ENCODE measurements at regions not wholly inside any gene's neighbourhood (a gene's known extent, or its start where the extent isn't known, plus 50 kb on each side); places are given as distances from the start of the nearest gene placed in this dataset.
"Not testable (repeated sequence)": the region's sequence is repeated elsewhere in the genome, so short reads cannot be mapped to it uniquely, and the experiment has no call there.

DNA sequence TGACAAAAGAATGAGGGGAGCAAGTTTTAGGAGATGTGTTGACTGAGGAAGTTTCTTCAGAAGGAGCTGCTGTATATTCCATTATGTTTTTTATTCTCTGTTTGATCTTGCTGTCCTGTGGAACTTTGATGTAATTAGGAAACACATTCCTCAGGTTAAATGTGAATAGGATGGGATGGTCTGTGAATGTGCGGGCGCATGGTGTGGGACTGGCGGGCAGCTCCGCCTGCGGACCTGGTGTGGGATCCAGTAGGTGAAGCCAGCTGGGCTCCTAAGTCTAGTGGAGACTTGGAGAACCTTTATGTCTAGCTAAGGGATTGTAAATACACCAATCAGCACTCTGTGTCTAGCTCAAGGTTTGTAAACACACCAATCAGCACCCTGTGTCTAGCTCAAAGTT, 344.3 kb downstream of the PTTG2 start:
- TF ChIP-seq, protein P1, sequence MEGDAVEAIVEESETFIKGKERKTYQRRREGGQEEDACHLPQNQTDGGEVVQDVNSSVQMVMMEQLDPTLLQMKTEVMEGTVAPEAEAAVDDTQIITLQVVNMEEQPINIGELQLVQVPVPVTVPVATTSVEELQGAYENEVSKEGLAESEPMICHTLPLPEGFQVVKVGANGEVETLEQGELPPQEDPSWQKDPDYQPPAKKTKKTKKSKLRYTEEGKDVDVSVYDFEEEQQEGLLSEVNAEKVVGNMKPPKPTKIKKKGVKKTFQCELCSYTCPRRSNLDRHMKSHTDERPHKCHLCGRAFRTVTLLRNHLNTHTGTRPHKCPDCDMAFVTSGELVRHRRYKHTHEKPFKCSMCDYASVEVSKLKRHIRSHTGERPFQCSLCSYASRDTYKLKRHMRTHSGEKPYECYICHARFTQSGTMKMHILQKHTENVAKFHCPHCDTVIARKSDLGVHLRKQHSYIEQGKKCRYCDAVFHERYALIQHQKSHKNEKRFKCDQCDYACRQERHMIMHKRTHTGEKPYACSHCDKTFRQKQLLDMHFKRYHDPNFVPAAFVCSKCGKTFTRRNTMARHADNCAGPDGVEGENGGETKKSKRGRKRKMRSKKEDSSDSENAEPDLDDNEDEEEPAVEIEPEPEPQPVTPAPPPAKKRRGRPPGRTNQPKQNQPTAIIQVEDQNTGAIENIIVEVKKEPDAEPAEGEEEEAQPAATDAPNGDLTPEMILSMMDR (IDR thresholded peaks at IDR 0.05) = not testable (repeated sequence)
- not testable (repeated sequence) for TF ChIP-seq EZH2 (IDR thresholded peaks at IDR 0.05; ENCODE audit: borderline replicate concordance, insufficient read depth, low read depth, low read length, poor library complexity, severe bottlenecking)

All from B cell (primary cell).